ENCODE measurements at regions not wholly inside any gene's neighbourhood (a gene's known extent, or its start where the extent isn't known, plus 50 kb on each side); places are given as distances from the start of the nearest gene placed in this dataset.

- DNase-seq (ENCODE audit: low read depth) = no peak
Measured at GRCh38 chr12:65517656-65518210, 239.2 kb downstream of the MSRB3 start.

GRCh38 chr12:65518771-65519170 is 240.3 kb downstream of the MSRB3 start:
- DNase-seq (ENCODE audit: low read depth) = no peak

- no peak for DNase-seq (ENCODE audit: low read depth)
Measured at GRCh38 chr12:65520658-65521057, 242.2 kb downstream of the MSRB3 start.

- no peak for DNase-seq (ENCODE audit: low read depth)
Measured at GRCh38 chr12:65522956-65523860, 244.7 kb downstream of the MSRB3 start.

- DNase-seq (ENCODE audit: low read depth) = no peak
Measured at GRCh38 chr12:65524666-65525065, 246.2 kb downstream of the MSRB3 start.

- no peak for DNase-seq (ENCODE audit: low read depth)
Measured at GRCh38 chr12:65525491-65526141, 247.1 kb downstream of the MSRB3 start.

GRCh38 chr12:65526311-65526710 is 247.8 kb downstream of the MSRB3 start:
- DNase-seq (ENCODE audit: low read depth) = no peak

GRCh38 chr12:65528127-65528526 is 249.6 kb downstream of the MSRB3 start:
- no peak for DNase-seq (ENCODE audit: low read depth)

GRCh38 chr12:65529106-65529505 is 250.6 kb downstream of the MSRB3 start:
- no peak for DNase-seq (ENCODE audit: low read depth)

- no peak for DNase-seq (ENCODE audit: low read depth)
Measured at GRCh38 chr12:65529771-65530435, 251.4 kb downstream of the MSRB3 start.

GRCh38 chr12:65532162-65532561 is 253.7 kb downstream of the MSRB3 start:
- DNase-seq (ENCODE audit: low read depth) = no peak

- no peak for DNase-seq (ENCODE audit: low read depth)
Measured at GRCh38 chr12:65532764-65533163, 254.3 kb downstream of the MSRB3 start.

GRCh38 chr12:65533177-65533883 is 254.8 kb downstream of the MSRB3 start:
- DNase-seq (ENCODE audit: low read depth) = no peak

GRCh38 chr12:65534238-65534841 is 255.9 kb downstream of the MSRB3 start:
- no peak for DNase-seq (ENCODE audit: low read depth)

GRCh38 chr12:65535946-65536345 is 257.5 kb downstream of the MSRB3 start:
- no peak for DNase-seq (ENCODE audit: low read depth)

- no peak for DNase-seq (ENCODE audit: low read depth)
Measured at GRCh38 chr12:65536351-65536750, 257.9 kb downstream of the MSRB3 start.

- DNase-seq (ENCODE audit: low read depth) = no peak
Measured at GRCh38 chr12:65536876-65537681, 258.6 kb downstream of the MSRB3 start.

- DNase-seq (ENCODE audit: low read depth) = no peak
Measured at GRCh38 chr12:65537978-65538377, 259.5 kb downstream of the MSRB3 start.

- DNase-seq (ENCODE audit: low read depth) = no peak
Measured at GRCh38 chr12:65539023-65539422, 260.5 kb downstream of the MSRB3 start.

- DNase-seq (ENCODE audit: low read depth) = no peak
Measured at GRCh38 chr12:65540140-65540539, 261.7 kb downstream of the MSRB3 start.

- DNase-seq (ENCODE audit: low read depth) = no peak
Measured at GRCh38 chr12:65546528-65546927, 268.0 kb downstream of the MSRB3 start.
